ENCODE measurements at regions not wholly inside any gene's neighbourhood (a gene's known extent, or its start where the extent isn't known, plus 50 kb on each side); places are given as distances from the start of the nearest gene placed in this dataset.

DNA sequence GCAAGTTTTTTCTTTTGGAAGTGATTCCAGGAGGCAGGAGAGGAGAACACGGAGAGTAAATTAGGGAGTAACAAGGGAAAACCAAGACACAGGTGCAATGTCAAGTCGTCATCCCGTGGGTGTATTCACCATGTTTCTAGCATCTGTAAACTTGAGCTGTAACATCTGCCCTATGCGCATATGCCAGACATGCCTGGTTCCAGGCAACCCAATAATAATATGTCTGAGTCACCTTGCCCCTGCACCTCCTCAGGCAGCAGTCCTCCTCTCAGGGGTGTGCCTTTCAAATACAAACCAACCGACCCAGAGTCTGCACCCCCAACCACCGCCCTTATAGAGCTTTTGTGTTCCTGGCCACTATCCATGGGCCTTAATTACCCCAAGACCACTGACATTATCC lies 107.0 kb upstream of the PDE1C start:
- no peak for DNase-seq (ENCODE audit: low read depth)

DNA sequence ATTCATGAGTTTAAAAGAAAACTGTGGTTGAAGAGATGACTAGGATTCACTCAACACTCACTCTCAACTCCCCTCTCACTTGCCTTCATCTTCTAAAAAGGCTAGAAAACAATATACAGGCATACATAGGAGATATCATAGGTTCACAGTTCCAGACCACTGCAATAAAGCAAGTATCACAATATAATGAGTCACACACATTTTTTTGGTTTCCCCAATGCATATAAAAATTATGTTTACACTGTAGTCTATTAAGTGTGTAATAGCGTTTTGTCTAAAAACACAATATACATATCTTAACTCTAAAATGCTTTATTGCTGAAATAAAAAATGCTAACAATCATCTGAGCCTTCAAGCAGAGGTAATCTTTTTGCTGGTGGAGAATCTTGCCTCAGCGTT lies 104.9 kb upstream of the PDE1C start:
- DNase-seq (ENCODE audit: low read depth) = no peak

- no peak for DNase-seq (ENCODE audit: low read depth)
Measured at GRCh38 chr7:32171248-32171647, 101.0 kb upstream of the PDE1C start.

DNA sequence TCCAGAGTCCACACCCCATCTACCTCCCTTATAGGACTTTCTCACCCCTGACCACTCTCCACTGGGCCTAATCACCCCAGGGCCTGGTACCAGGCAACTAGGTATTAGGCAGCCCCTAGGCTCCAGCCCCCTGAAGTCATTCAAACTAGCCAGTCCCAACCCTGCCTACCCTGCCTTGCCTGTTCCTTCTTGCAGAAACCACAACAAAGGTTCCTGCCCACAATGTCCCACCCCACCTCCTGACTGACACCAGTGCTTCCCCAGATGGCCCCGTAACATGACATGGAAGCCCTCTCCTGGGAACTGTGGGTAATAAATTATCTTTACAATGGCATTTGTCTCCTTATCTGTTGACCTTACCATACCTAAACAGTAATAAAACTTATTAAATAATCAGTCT lies 100.6 kb upstream of the PDE1C start:
- DNase-seq (ENCODE audit: low read depth) = no peak

DNA sequence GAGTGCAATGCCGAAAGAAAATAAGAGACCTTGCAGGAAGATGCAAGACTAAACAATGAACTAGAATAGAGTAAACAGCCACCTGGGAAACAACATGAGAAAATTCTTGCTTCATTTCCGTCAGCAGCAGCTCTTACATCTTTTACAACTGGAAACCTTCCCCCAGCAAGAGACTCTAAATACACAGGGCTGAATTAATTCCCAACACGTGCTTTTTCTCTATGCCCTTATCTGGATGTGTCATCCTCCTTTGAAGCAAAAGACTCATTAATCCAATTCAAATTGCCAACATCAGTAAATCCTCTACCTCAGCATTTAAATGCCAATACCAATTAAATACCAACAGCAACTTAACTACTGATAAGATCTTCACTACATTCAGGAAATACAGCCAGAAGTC lies 99.0 kb upstream of the PDE1C start:
- DNase-seq (ENCODE audit: low read depth) = no peak

DNA sequence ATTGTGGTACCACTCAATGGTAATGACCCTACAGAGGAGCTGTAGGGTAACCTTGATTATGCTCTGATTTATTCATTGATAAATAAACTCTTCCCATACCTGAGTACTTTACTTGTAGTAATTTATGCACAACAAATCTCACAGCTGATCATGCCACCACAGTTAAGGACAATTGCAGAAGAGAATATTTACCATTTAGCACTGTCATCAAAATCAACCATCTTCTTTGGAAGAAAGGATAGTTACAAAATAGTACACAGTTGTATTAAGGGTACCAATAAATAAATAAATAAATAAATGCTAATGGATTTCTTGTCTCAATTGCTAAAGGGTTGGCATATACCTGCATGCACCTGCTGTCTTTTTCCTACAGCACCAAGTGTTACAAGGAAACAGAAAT lies 97.6 kb upstream of the PDE1C start:
- DNase-seq (ENCODE audit: low read depth) = no peak

- DNase-seq (ENCODE audit: low read depth) = peak; percentile 32
Measured at GRCh38 chr7:32167256-32167655, 97.0 kb upstream of the PDE1C start.

GRCh38 chr7:32164341-32164996 lies 94.3 kb upstream of the PDE1C start:
- peak; percentile 89 for DNase-seq (ENCODE audit: low read depth)

DNA sequence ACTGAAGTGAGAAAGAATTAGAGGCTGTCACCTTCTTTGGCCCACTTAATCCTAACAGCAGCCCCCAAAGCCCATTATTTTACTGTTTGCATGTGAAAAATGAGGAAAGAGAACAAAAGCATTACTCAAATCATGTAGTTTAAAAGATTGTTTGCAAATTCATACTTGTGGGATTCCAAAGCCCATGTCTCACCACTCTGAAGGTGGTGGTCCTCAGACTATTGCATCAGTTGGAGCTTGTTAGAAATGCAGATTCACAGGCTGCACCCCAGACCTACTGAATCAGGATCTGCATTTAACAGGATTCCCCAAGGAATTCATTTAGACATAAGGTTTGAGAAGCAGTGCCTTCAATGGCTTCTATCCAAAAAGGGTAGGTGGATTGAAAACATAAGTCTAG lies 93.7 kb upstream of the PDE1C start:
- DNase-seq (ENCODE audit: low read depth) = no peak

- peak; percentile 98 for DNase-seq (ENCODE audit: low read depth)
Measured at GRCh38 chr7:32163141-32163806, 93.1 kb upstream of the PDE1C start.

GRCh38 chr7:32161708-32162107 lies 91.5 kb upstream of the PDE1C start:
- DNase-seq (ENCODE audit: low read depth) = peak; percentile 90

DNA sequence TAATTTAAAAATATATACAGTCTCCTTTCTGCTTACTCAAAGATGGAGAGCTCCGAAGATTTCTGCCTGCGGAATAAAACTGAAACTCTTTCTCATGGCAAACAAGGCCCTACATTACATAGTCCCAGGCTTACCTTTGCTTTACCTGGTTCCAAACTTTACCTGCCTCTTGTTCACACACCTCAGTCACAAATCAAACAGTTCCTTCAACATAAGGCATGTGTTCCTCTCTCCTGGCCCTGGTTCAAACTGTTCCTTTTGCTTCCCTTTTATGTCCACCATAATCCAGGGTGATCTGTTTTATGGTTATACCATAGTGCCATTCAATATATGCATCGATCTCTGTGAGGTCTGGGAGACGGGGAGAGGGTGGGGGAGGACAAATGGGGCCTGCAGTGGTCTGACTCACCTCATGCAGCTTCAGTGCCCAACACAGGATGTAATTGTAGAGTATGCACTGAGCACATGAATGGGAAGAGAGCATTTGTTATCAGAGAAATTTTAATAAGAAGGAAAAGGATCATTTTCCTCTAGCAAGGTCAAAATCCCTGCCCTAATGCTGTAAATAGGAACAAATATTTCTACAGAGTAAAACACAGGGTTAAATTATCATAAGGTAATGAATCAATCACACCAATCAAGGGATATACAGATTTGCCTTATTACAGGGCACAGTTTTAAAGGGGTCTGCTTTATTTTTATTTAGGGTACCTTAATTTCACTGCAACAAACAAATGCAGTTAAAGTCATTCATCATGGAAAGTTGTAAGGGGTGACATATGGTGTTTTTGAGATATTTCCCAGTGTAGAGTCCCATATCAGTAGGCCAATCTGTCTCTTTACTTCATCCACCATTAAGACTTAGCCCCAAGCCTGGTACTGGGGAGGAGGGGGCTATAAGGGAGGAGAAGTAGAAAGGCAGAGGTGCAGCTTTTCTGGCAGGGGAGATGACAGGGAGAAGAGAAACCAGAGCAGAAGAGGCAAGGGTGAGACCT lies 88.8 kb upstream of the PDE1C start:
- DNase-seq (ENCODE audit: low read depth) = peak; percentile 51

- DNase-seq (ENCODE audit: low read depth) = peak; percentile 54
Measured at GRCh38 chr7:32158076-32158475, 87.9 kb upstream of the PDE1C start.

DNA sequence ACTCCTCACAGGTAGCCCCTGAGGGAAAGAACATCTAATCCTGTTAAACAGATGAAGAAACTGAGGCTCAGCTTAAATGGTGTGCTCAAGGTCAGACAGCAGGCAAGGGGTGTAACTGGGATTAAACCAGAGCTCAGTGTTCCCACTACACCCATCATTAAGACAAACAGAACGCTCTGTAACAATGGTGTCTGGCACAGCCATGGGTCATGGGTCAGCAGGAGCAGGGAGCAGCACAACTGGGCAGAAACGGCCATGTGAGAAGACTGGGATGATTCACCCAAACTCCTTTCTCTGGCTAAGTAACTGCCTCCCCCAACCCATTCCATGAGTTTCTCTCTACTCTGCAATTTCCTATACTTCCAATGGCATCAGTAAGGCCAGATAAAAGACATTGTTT lies 85.5 kb upstream of the PDE1C start:
- DNase-seq (ENCODE audit: low read depth) = no peak

GRCh38 chr7:32154797-32155196 lies 84.6 kb upstream of the PDE1C start:
- DNase-seq (ENCODE audit: low read depth) = peak; percentile 67

DNA sequence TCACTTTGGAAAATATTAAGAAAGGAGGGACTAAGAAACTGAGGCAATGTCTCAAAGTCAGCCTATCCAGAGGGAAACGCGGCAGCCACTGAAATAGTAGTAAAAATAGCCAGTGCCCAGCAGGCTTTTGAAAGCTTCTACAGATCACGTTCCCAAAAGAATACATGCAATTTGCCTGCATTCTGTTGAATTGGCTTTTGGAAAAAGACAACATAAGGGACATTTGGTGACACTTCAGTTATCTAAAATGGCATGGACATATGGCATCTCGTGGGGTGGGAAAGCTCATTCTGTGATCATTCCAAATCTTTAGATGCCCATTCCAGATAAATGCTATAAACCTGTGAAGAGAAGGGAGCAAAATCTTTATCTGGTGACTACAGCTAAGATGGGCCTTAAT lies 82.8 kb upstream of the PDE1C start:
- no peak for DNase-seq (ENCODE audit: low read depth)

GRCh38 chr7:32152576-32152975 lies 82.4 kb upstream of the PDE1C start:
- no peak for DNase-seq (ENCODE audit: low read depth)

DNA sequence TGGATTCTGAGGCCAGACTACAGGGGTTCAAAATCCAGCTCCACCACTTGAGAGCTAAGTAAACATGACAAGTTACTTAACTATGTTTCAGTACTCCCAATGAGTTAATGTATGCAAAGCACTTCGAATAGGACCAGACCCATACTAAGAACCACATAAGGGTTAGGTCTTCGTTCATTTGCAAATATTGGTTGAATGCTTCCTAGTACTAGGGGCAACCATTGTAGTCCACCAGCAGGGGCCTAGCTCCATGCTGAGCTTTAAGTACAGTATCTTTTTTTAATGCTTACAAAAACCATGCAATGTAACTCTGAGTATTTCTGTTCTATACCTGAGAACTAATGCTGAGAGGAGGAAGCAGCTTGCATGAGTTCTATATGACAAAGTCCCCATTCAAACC lies 80.4 kb upstream of the PDE1C start:
- DNase-seq (ENCODE audit: low read depth) = no peak

GRCh38 chr7:32150039-32150438 lies 79.8 kb upstream of the PDE1C start:
- no peak for DNase-seq (ENCODE audit: low read depth)

GRCh38 chr7:32147546-32148268 lies 77.5 kb upstream of the PDE1C start:
- no peak for DNase-seq (ENCODE audit: low read depth)

GRCh38 chr7:32145911-32146310 lies 75.7 kb upstream of the PDE1C start:
- DNase-seq (ENCODE audit: low read depth) = no peak

GRCh38 chr7:32144676-32145075 lies 74.5 kb upstream of the PDE1C start:
- DNase-seq (ENCODE audit: low read depth) = no peak

All from RPMI7951 (cell line).